Neural cell (in vitro differentiated cells): ENCODE measurements at regions not wholly inside any gene's neighbourhood (a gene's known extent, or its start where the extent isn't known, plus 50 kb on each side); places are given as distances from the start of the nearest gene placed in this dataset.

ENCODE experiments used
- H2AFZ ChIP-seq: fragments of 200-600, 300-800 bp; sonication (generic), shearing (Covaris generic); 2 replicates; pipeline ENCODE4 v1.6.0; 2014; ENCODE audit warnings: low read depth, mild to moderate bottlenecking, antibody characterized with exemption, low read length, moderate library complexity
- H3F3A ChIP-seq: fragments of 200-600 bp; shearing (Covaris generic); 2 replicates; pipeline ENCODE4 v1.6.1; 2016; ENCODE audit warnings: mild to moderate bottlenecking, moderate library complexity, mixed read lengths, antibody characterized with exemption, low read length; ENCODE audit not compliant: insufficient read depth, poor library complexity, severe bottlenecking
- H3K27ac ChIP-seq: fragments of 200-600, 300-800 bp; sonication (generic), shearing (Covaris generic); 2 replicates; pipeline ENCODE4 v1.5.1; 2014; ENCODE audit warnings: mild to moderate bottlenecking, low read length, moderate library complexity
- H3K27me3 ChIP-seq: fragments of 300-800, 200-600 bp; sonication (generic), shearing (Covaris generic); 2 replicates; pipeline ENCODE4 v1.6.0; 2014; ENCODE audit warnings: mild to moderate bottlenecking, low read depth, low read length, moderate library complexity; ENCODE audit not compliant: insufficient read depth
- H3K36me3 ChIP-seq: fragments of 300-800, 200-600 bp; sonication (generic), shearing (Covaris generic); 2 replicates; pipeline ENCODE4 v1.5.1; 2014; ENCODE audit warnings: mild to moderate bottlenecking, antibody characterized with exemption, low read length, moderate library complexity; ENCODE audit not compliant: insufficient read depth
- H3K4me2 ChIP-seq: fragments of 300-800, 200-600 bp; sonication (generic), shearing (Covaris generic); 2 replicates; pipeline ENCODE4 v1.6.0; 2014; ENCODE audit warnings: mild to moderate bottlenecking, low read length
- H3K4me3 ChIP-seq: fragments of 300-800, 200-600 bp; sonication (generic), shearing (Covaris generic); 2 replicates; pipeline ENCODE4 v1.5.1; 2014; ENCODE audit warnings: mild to moderate bottlenecking, low read length, moderate library complexity
- H3K79me2 ChIP-seq: fragments of 200-600 bp; shearing (Covaris generic); replicated peaks from 2 replicates; pipeline ENCODE4 v1.6.0; 2014; ENCODE audit warnings: mild to moderate bottlenecking, low read length, moderate library complexity; ENCODE audit not compliant: insufficient read depth
- H3K9ac ChIP-seq: fragments of 300-800, 200-600 bp; sonication (generic), shearing (Covaris generic); 2 replicates; pipeline ENCODE4 v1.6.1; 2016; ENCODE audit warnings: mild to moderate bottlenecking, low read length, mixed read lengths
- H3K9me2 ChIP-seq: fragments of 200-600 bp; shearing (Covaris generic); 2 replicates; pipeline ENCODE4 v1.6.1; 2016; ENCODE audit warnings: mild to moderate bottlenecking, low read length, mixed read lengths; ENCODE audit not compliant: insufficient read depth
- H3K9me3 ChIP-seq: fragments of 200-600, 300-800 bp; sonication (generic), shearing (Covaris generic); 2 replicates; pipeline ENCODE4 v1.6.1; 2016; ENCODE audit warnings: mild to moderate bottlenecking, mixed run types, low read length, moderate library complexity, mixed read lengths
- H4K20me1 ChIP-seq: fragments of 200-600 bp; shearing (Covaris generic); 2 replicates; pipeline ENCODE4 v1.6.1; 2016; ENCODE audit warnings: mild to moderate bottlenecking, mixed run types; ENCODE audit not compliant: insufficient read depth
- CTCF ChIP-seq: fragments of 450-650 bp; IDR thresholded peaks from 2 replicates; pipeline ENCODE4 v1.5.1; 2014; ENCODE audit warnings: antibody characterized with exemption, mild to moderate bottlenecking, moderate library complexity; ENCODE audit not compliant: poor library complexity, severe bottlenecking
- EP300 ChIP-seq: fragments of 450-650 bp; conservative IDR thresholded peaks from 2 replicates; pipeline ENCODE4 v1.6.1; 2014; ENCODE audit warnings: antibody characterized with exemption, mild to moderate bottlenecking, moderate library complexity; ENCODE audit not compliant: poor library complexity, severe bottlenecking
- EZH2 ChIP-seq: fragments of 200-600, 300-800 bp; shearing (Covaris generic), sonication (generic); IDR thresholded peaks from 2 replicates; pipeline ENCODE4 v1.6.1; 2014; ENCODE audit warnings: antibody characterized with exemption, low read length, borderline replicate concordance, mild to moderate bottlenecking; ENCODE audit not compliant: insufficient read depth, poor library complexity, severe bottlenecking
- MXI1 ChIP-seq: fragments of 450-650 bp; conservative IDR thresholded peaks from 2 replicates; pipeline ENCODE4 v1.6.1; 2014; ENCODE audit warnings: antibody characterized with exemption, mild to moderate bottlenecking; ENCODE audit not compliant: poor library complexity, severe bottlenecking
- POLR2AphosphoS5 ChIP-seq: IDR thresholded peaks from 2 replicates; pipeline ENCODE4 v1.6.1; 2012
- RAD21 ChIP-seq: fragments of 450-650 bp; conservative IDR thresholded peaks from 2 replicates; pipeline ENCODE4 v1.6.1; 2014; ENCODE audit warnings: antibody characterized with exemption, mild to moderate bottlenecking, moderate library complexity
- REST ChIP-seq: IDR thresholded peaks from 2 replicates; pipeline ENCODE4 v1.6.1; 2012; ENCODE audit warnings: borderline replicate concordance
- SMC3 ChIP-seq: fragments of 450-650 bp; conservative IDR thresholded peaks from 2 replicates; pipeline ENCODE4 v1.6.1; 2014; ENCODE audit warnings: antibody characterized with exemption, mild to moderate bottlenecking, moderate library complexity; ENCODE audit not compliant: poor library complexity
- TAF1 ChIP-seq: IDR thresholded peaks from 2 replicates; pipeline ENCODE4 v1.6.1; 2012; ENCODE audit warnings: low read depth

- Histone ChIP-seq H3K27ac (no peak overlapping the region), H3K4me3 (no peak overlapping the region), H4K20me1 (no peaks in the 10 kb centered on the region), H3K4me2 (no peak overlapping the region), H3F3A (no peaks in the 10 kb centered on the region), H3K9me2 (no peaks in the 10 kb centered on the region), H3K9me3 (no peaks in the 10 kb centered on the region), H2AFZ (no peak overlapping the region), H3K27me3 (no peaks in the 10 kb centered on the region), H3K79me2 (no peaks in the 10 kb centered on the region), H3K36me3 (no peaks in the 10 kb centered on the region), H3K9ac (no peak overlapping the region)
- TF ChIP-seq EP300: no peak
- TF ChIP-seq REST: no peak
- no peak for TF ChIP-seq EZH2
- TF ChIP-seq MXI1: no peak
- TF ChIP-seq TAF1: no peak
- TF ChIP-seq CTCF: no peak
Observed at GRCh38 chr10:6734286-6734685, 154.2 kb upstream of the PRKCQ start.

GRCh38 chr10:6729861-6730344 lies 149.8 kb upstream of the PRKCQ start:
- H3K9me2 ChIP-seq: no peaks in the 10 kb centered on the region
- no peak overlapping the region for H3K4me3 ChIP-seq
- no peak overlapping the region for H2AFZ ChIP-seq
- H3K27ac ChIP-seq: no peak overlapping the region
- TF ChIP-seq TAF1 (no peak), RAD21 (no peak), REST (no peak), EZH2 (no peak), POLR2AphosphoS5 (no peak), EP300 (no peak), MXI1 (no peak), SMC3 (no peak), CTCF (no peak)
- H3K79me2 ChIP-seq: no peaks in the 10 kb centered on the region
- no peak overlapping the region for H3K4me2 ChIP-seq
- H3K36me3 ChIP-seq: no peaks in the 10 kb centered on the region
- no peaks in the 10 kb centered on the region for H3K9me3 ChIP-seq
- H4K20me1 ChIP-seq: no peaks in the 10 kb centered on the region
- no peaks in the 10 kb centered on the region for H3K27me3 ChIP-seq
- H3K9ac ChIP-seq: no peak overlapping the region
- no peaks in the 10 kb centered on the region for H3F3A ChIP-seq
